HG02642 (cell line): ENCODE measurements at regions not wholly inside any gene's neighbourhood (a gene's known extent, or its start where the extent isn't known, plus 50 kb on each side); places are given as distances from the start of the nearest gene placed in this dataset.

Experiments
- ATAC-seq: cut with Tn5 transposase; IDR thresholded peaks from one replicate; pipeline ENCODE4 v1.9.1; 2021; ENCODE audit warnings: mild to moderate bottlenecking; ENCODE audit not compliant: unreplicated experiment, poor library complexity

GRCh38 chr13:21814604-21815003, 143.7 kb downstream of the FGF9 start:
- ATAC-seq, result no peak

DNA sequence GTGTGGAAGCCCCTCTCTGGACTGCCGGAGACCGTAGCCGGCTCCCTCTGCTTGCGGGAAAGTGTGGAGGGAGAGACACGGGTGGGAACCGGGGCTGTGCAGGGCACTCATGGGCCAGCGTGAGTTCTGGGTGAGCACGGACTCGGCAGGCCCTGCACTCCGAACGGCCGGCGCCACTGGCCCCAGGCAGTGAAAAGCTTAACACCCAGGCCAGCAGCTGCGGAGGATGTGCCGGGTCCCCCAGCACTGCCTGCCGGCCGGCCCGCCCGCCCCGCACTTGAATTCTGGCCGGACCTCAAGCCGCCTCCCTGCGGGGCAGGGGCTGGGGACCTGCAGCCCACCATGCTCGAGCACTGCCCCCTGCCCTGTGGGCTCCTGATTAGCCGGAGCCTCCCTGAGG, 147.0 kb downstream of the FGF9 start:
- ATAC-seq, result no peak

DNA sequence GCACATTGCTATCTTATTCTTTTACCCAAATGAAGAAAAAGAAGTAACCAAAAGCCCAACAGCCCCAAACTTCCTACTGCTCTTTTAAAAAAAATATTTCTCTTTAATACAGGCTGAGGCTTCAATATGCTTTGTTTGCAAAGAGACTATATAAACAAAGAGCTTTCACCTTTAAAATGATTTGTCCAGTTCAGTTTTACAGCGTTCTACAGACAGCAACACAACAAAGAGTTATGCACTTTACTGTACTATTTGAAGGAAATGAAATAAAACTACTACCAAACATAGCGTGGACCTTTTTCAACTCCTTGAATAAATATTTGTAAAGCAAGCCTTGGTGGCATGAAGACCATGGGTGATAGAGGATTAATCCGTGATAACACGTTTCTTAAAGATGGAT, 151.2 kb downstream of the FGF9 start:
- no peak for ATAC-seq

GRCh38 chr13:21823416-21823815, 152.5 kb downstream of the FGF9 start:
- ATAC-seq, result no peak

DNA sequence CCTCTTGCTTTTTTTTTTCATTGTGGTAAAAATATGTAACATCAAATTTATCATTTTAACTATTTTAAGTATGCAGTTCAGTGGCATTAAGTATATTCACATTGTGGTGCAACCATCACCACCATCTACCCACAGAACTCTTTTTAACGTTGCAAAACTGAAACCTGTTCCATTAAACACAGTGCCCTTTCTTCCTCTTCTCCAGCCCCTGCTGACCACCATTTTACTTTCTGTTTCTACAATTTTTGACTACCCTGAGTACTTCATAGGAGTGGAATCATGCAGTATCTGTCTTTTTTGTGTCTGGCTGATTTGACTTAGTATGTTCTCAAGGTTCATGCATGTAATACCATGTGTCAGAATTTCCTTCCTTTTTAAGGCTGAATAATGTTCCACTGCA, 153.1 kb downstream of the FGF9 start:
- no peak for ATAC-seq

GRCh38 chr13:21825186-21825585, 154.3 kb downstream of the FGF9 start:
- no peak for ATAC-seq

DNA sequence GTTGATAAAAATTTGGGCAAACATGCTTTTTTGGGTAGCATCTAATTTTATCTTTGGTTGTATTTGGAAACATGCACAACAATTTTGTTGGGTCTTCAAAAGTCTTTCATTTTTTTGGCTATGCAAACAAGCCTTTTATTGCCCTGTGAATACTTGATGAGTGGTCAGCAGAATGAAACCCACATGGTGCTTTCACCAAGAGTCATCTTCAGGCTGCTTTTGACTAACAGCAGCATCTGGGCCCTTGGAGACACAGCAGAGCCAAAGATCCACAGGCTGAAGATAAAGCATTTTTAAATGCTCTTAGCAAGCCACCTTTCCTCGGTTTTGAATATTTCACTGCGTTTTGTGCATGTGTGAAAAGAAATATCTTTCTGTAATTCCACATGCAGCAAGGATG, 154.9 kb downstream of the FGF9 start:
- ATAC-seq, result no peak

DNA sequence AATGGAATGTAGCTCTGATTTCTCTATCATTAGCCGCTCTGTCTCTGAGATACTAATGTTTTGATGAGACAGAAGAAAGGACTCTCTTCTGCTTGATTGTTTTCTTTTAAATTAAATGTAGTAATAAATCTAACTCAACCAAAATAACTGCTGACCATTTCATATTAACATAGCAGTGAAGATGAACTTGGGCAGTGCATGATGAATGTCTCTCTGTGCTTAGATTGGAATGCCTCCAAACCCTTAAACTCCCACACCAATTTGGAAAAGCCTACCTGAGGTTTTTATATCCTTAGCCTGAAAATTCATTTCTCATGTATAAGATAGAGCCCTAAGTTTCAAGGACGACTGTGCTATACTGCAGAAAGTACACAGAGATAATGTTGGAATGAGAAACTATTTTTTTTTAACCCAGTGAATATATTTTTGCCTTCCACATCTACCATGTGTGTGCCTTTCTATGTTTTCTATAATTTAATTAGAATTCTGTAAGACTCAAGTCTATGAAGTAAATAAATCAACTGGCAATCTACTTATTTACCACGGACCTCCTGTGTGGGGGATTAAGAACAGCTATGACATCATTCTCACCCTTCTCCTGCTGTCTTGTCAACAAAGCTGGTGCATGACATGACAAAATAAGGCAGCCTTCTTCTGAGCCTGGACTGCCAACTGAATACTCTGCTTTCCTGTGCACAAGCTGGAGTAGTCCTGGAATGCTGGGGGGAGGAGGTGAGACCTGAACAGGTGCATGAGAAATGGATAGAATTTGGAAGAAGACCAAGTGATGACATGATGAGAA, 155.5 kb downstream of the FGF9 start:
- ATAC-seq, result no peak

DNA sequence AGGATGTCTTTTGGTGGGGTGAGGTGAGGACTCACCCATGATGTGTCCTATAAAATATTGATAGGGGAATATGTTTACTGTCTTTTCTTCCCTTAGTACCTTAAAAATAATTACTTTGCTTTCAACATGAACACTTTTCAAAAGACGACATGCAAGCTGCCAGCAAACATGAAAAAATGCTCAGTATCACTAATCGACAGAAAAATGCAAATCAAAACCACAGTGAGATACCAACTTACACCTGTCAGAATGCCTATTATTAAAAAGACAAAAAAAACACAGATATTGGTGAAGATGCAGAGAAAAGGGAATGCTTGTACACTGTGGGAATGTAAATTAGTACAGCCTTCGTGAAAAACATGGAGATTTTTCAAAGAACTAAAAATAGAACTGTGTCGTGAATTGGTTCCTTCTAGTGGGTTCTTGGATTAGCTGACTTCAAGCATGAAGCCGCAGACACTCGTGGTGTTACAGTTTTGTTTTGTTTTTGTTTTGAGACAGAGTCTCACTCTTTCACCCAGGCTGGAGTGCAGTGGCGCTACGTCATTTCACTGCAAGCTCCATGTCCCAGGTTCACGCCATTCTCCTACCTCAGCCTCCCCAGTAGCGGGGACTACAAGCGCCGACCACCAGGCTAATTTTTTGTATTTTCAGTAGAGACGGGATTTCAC, 160.9 kb downstream of the FGF9 start:
- ATAC-seq, result no peak

- no peak for ATAC-seq
These were observed 163.0 kb downstream of the FGF9 start for GRCh38 chr13:21833921-21834320.

GRCh38 chr13:21834521-21834920, 163.6 kb downstream of the FGF9 start:
- ATAC-seq, result no peak

DNA sequence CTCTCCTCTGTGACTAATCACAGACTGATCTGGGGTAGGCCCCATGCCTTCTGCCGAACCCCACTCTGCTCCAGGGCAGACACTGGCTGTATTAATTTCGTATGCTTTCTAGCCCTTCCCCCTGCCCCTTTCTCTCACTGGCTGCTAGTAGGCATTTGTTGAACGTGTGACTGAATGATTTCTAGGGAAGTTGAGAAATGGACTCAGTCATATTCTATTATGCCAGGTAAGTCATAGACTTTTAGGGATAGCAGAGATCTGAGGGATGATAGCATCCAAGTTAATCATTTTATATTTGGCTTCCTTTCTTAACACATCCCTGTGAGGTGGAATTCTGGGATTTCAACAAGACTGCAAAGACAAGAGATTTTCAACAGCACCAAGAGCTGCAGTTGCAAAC, 166.4 kb downstream of the FGF9 start:
- ATAC-seq, result no peak

DNA sequence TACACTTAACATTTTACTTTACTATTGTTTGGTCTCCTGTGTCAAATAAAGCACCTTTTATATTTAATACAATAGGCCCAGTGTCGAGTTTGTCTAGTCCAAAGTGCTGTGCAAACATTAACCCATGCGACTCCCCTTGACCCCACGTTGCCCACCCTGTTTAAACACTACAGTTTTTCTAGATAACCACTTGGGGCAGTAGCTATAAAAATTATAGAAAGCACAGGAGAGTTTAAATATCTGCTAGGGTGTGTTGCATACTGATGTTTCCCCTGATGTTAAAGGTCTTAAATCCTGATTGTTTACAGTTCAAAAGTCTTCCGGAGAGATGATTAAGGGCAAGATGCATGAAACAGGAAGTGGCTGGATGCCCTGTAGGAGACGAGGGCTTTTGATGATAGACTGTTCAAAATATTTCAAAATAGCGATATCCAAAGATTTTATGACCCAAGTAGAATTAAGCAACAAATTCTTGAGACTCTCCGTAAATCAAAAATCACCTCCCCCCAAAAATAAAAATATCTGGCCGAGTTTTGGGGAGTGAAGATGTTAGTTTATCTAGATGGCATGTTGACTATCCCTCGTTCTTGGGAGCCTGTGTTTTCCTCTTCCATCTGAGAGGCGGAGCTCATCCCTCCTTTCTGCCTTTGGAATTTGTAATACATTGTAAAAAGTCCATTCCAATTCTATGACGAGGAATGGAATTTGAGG, 167.1 kb downstream of the FGF9 start:
- no peak for ATAC-seq

- ATAC-seq, result no peak
These were observed 175.7 kb downstream of the FGF9 start for GRCh38 chr13:21846605-21847004.

- peak; percentile 93 for ATAC-seq
These were observed 178.4 kb downstream of the FGF9 start for GRCh38 chr13:21849323-21849722.

- ATAC-seq, result no peak
These were observed 179.4 kb downstream of the FGF9 start for GRCh38 chr13:21850013-21851006.

GRCh38 chr13:21852043-21852442, 181.2 kb downstream of the FGF9 start:
- no peak for ATAC-seq

- ATAC-seq, result no peak
These were observed 182.9 kb downstream of the FGF9 start for GRCh38 chr13:21853779-21854178.

- ATAC-seq, result no peak
These were observed 197.9 kb downstream of the FGF9 start for GRCh38 chr13:21868823-21869222.

DNA sequence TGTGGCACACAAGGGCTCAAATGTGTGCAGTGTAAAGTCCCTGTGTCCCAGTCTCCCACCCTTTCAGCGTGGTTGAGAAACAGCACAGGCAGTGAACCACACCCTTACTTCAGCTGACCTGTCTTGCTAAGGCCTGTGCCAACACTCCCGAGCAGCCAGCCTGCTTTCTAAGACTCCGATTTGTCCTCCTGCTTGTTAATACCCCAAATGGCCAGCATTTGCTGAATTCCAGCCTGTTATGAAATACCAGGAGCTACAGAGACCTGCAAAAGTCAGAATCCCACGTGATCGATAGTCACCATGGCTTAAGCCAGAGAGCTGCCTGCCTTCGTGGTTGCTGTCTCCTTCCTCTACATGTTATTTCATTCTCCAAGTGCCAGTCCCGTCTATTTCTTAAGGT, 200.5 kb downstream of the FGF9 start:
- no peak for ATAC-seq
